ENCODE measurements at regions not wholly inside any gene's neighbourhood (a gene's known extent, or its start where the extent isn't known, plus 50 kb on each side); places are given as distances from the start of the nearest gene placed in this dataset.

DNA sequence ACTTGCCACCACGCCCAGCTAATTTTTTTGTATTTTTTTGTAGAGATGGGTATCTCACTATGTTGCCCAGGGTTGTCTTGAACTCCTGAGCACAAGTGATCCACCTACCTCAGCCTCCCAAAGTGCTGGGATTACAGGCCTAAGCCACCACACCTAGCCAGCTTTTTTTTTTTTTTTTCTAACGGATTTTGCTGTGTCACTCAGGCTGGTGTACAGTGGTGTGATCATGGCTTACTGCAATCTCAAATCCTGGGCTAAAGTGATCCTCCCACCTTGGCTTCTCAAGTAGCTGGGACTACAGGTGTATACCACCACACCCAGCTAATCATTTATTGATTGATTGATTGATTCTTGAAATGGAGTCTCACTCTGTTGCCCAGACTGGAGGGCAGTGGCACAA, 106.0 kb upstream of the TRIM24 start:
- ChIA-PET POLR2A (no interaction called here), CTCF (interaction anchor here (0.5 kb wide), 1 partner anchor 345 kb away, joined by 3 read pairs; no protein-coding TSS in a partner anchor)
- Histone ChIP-seq H3K4me1 (ENCODE audit: control insufficient read depth, insufficient read depth, low read length) (no peaks in the 10 kb centered on the region), H3K4me3 (ENCODE audit: low read depth, low read length) (no peak overlapping the region), H3K9me3 (ENCODE audit: control insufficient read depth, insufficient read depth, low read depth, low read length) (no peaks in the 10 kb centered on the region), H3K36me3 (ENCODE audit: control insufficient read depth in 2 of 2, insufficient read depth in 1 of 2, low read length in 2 of 2) (no peaks in the 10 kb centered on the region), H3K27ac (ENCODE audit: extremely low read depth, low read depth, low read length) (no peak overlapping the region)
- TF ChIP-seq, protein P1, sequence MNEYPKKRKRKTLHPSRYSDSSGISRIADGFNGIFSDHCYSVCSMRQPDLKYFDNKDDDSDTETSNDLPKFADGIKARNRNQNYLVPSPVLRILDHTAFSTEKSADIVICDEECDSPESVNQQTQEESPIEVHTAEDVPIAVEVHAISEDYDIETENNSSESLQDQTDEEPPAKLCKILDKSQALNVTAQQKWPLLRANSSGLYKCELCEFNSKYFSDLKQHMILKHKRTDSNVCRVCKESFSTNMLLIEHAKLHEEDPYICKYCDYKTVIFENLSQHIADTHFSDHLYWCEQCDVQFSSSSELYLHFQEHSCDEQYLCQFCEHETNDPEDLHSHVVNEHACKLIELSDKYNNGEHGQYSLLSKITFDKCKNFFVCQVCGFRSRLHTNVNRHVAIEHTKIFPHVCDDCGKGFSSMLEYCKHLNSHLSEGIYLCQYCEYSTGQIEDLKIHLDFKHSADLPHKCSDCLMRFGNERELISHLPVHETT (tag by site-specific recombination; IDR thresholded peaks at IDR 0.05), result no peak
- TF ChIP-seq ZNF394 (tag by site-specific recombination; IDR thresholded peaks at IDR 0.05; ENCODE audit: borderline replicate concordance) (no peak), ZNF23 (tag by site-specific recombination; IDR thresholded peaks at IDR 0.05; ENCODE audit: borderline replicate concordance) (no peak), ZNF571 (tag by site-specific recombination; IDR thresholded peaks at IDR 0.05) (no peak), ZNF211 (tag by site-specific recombination; IDR thresholded peaks at IDR 0.05; ENCODE audit: low read depth) (no peak)
- TF ChIP-seq, protein P2, sequence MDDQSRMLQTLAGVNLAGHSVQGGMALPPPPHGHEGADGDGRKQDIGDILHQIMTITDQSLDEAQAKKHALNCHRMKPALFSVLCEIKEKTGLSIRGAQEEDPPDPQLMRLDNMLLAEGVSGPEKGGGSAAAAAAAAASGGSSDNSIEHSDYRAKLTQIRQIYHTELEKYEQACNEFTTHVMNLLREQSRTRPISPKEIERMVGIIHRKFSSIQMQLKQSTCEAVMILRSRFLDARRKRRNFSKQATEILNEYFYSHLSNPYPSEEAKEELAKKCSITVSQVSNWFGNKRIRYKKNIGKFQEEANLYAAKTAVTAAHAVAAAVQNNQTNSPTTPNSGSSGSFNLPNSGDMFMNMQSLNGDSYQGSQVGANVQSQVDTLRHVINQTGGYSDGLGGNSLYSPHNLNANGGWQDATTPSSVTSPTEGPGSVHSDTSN (CRISPR knock-in tag; IDR thresholded peaks at IDR 0.05), result no peak
- TF ChIP-seq, protein P3, sequence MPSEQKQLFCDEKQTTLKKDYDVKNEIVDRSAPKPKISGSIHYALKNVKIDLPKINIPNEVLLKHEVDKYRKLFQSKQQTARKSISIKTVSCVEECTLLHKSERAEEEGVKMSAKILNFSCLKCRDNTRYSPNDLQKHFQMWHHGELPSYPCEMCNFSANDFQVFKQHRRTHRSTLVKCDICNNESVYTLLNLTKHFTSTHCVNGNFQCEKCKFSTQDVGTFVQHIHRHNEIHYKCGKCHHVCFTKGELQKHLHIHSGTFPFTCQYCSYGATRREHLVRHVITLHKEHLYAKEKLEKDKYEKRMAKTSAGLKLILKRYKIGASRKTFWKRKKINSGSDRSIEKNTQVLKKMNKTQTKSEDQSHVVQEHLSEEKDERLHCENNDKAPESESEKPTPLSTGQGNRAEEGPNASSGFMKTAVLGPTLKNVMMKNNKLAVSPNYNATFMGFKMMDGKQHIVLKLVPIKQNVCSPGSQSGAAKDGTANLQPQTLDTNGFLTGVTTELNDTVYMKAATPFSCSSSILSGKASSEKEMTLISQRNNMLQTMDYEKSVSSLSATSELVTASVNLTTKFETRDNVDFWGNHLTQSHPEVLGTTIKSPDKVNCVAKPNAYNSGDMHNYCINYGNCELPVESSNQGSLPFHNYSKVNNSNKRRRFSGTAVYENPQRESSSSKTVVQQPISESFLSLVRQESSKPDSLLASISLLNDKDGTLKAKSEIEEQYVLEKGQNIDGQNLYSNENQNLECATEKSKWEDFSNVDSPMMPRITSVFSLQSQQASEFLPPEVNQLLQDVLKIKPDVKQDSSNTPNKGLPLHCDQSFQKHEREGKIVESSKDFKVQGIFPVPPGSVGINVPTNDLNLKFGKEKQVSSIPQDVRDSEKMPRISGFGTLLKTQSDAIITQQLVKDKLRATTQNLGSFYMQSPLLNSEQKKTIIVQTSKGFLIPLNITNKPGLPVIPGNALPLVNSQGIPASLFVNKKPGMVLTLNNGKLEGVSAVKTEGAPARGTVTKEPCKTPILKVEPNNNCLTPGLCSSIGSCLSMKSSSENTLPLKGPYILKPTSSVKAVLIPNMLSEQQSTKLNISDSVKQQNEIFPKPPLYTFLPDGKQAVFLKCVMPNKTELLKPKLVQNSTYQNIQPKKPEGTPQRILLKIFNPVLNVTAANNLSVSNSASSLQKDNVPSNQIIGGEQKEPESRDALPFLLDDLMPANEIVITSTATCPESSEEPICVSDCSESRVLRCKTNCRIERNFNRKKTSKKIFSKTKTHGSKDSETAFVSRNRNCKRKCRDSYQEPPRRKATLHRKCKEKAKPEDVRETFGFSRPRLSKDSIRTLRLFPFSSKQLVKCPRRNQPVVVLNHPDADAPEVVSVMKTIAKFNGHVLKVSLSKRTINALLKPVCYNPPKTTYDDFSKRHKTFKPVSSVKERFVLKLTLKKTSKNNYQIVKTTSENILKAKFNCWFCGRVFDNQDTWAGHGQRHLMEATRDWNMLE (tag by site-specific recombination; conservative IDR thresholded peaks at IDR 0.05; ENCODE audit: low read depth), result no peak

DNA sequence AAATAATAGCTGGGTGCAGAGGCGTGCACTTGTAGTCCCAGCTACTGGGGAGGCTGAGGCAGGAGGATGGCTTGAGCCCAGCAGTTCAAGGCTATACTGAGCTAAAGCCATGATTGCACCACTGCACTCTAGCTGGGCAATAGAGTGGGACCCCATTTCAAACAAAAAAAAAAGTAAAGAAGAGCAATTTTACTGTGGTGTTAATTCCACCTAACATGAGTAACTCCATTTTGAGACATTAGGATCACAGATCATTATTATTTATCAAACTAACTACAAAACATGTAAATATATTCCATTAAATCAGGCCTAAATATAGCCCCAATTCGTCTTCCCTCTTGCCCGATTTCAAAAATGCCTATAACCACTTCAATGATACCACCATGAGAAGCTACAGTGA, 104.8 kb upstream of the TRIM24 start:
- Histone ChIP-seq H3K27ac (ENCODE audit: extremely low read depth, low read depth, low read length) (no peak overlapping the region), H3K4me1 (ENCODE audit: control insufficient read depth, insufficient read depth, low read length) (no peaks in the 10 kb centered on the region), H3K36me3 (ENCODE audit: control insufficient read depth in 2 of 2, insufficient read depth in 1 of 2, low read length in 2 of 2) (no peaks in the 10 kb centered on the region), H3K4me3 (ENCODE audit: low read depth, low read length) (no peak overlapping the region), H3K9me3 (ENCODE audit: control insufficient read depth, insufficient read depth, low read depth, low read length) (no peaks in the 10 kb centered on the region)
- CTCF ChIA-PET, result interaction anchor here (0.7 kb wide), 1 partner anchor 713 kb away, joined by 5 read pairs; no protein-coding TSS in a partner anchor
- TF ChIP-seq, protein P4, sequence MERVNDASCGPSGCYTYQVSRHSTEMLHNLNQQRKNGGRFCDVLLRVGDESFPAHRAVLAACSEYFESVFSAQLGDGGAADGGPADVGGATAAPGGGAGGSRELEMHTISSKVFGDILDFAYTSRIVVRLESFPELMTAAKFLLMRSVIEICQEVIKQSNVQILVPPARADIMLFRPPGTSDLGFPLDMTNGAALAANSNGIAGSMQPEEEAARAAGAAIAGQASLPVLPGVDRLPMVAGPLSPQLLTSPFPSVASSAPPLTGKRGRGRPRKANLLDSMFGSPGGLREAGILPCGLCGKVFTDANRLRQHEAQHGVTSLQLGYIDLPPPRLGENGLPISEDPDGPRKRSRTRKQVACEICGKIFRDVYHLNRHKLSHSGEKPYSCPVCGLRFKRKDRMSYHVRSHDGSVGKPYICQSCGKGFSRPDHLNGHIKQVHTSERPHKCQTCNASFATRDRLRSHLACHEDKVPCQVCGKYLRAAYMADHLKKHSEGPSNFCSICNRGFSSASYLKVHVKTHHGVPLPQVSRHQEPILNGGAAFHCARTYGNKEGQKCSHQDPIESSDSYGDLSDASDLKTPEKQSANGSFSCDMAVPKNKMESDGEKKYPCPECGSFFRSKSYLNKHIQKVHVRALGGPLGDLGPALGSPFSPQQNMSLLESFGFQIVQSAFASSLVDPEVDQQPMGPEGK (tag by site-specific recombination; IDR thresholded peaks at IDR 0.05), result no peak
- TF ChIP-seq ZNF112 (tag by site-specific recombination; IDR thresholded peaks at IDR 0.05), result no peak
- no peak for TF ChIP-seq OVOL3 (tag by site-specific recombination; IDR thresholded peaks at IDR 0.05)
- TF ChIP-seq ZNF174 (tag by site-specific recombination; IDR thresholded peaks at IDR 0.05), result no peak
- TF ChIP-seq, protein P5, sequence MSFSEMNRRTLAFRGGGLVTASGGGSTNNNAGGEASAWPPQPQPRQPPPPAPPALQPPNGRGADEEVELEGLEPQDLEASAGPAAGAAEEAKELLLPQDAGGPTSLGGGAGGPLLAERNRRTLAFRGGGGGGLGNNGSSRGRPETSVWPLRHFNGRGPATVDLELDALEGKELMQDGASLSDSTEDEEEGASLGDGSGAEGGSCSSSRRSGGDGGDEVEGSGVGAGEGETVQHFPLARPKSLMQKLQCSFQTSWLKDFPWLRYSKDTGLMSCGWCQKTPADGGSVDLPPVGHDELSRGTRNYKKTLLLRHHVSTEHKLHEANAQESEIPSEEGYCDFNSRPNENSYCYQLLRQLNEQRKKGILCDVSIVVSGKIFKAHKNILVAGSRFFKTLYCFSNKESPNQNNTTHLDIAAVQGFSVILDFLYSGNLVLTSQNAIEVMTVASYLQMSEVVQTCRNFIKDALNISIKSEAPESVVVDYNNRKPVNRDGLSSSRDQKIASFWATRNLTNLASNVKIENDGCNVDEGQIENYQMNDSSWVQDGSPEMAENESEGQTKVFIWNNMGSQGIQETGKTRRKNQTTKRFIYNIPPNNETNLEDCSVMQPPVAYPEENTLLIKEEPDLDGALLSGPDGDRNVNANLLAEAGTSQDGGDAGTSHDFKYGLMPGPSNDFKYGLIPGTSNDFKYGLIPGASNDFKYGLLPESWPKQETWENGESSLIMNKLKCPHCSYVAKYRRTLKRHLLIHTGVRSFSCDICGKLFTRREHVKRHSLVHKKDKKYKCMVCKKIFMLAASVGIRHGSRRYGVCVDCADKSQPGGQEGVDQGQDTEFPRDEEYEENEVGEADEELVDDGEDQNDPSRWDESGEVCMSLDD (tag by site-specific recombination; IDR thresholded peaks at IDR 0.05), result no peak
- POLR2A ChIA-PET, result interaction anchor here (0.7 kb wide), 1 partner anchor 16 kb away, joined by 4 read pairs; no protein-coding TSS in a partner anchor

Measured in HEK293 (cell line).